Mucosa of descending colon (tissue), 3 donors: ENCODE measurements at regions not wholly inside any gene's neighbourhood (a gene's known extent, or its start where the extent isn't known, plus 50 kb on each side); places are given as distances from the start of the nearest gene placed in this dataset.
"Not testable (repeated sequence)": the region's sequence is repeated elsewhere in the genome, so short reads cannot be mapped to it uniquely, and the experiment has no call there.

Experiments used
- ATAC-seq: fragments of 200-7000 bp; cut with Tn5 transposase; one replicate; pipeline ENCODE4 v1.9.1; 2020; ENCODE audit warnings: mild to moderate bottlenecking, moderate library complexity
- DNase-seq, 3 donors: peaks; one replicate each; pipeline ENCODE4 v3.0.0-alpha.2; 2020
- H3K36me3 ChIP-seq: fragments of 200-600 bp; one replicate; pipeline ENCODE4 v1.8.0; 2021; ENCODE audit warnings: low read depth, mild to moderate bottlenecking
- H3K4me1 ChIP-seq: fragments of 200-600 bp; one replicate; pipeline ENCODE4 v1.8.0; 2021; ENCODE audit warnings: low read depth, mild to moderate bottlenecking
- H3K4me3 ChIP-seq: fragments of 200-600 bp; one replicate; pipeline ENCODE4 v1.8.0; 2021; ENCODE audit warnings: mild to moderate bottlenecking
- H3K9me3 ChIP-seq: fragments of 200-600 bp; one replicate; pipeline ENCODE4 v1.8.0; 2021; ENCODE audit warnings: mild to moderate bottlenecking
- CTCF ChIP-seq: fragments of 200-600 bp; IDR thresholded peaks from one replicate; pipeline ENCODE4 v1.8.0; 2022; ENCODE audit warnings: antibody characterized with exemption, mild to moderate bottlenecking
- intact Hi-C, 2 donors: fragments of 100-400 bp; cut with DNase I in 1 of 2; cut with micrococcal nuclease in 1 of 2; formaldehyde crosslinking; loops; one replicate each; pipeline versions ENCODE4 v1.11.0 to v1.11.1; 2022; cut with DNase I, micrococcal nuclease
- donor health status: DM: no; HTN: no; CAD: no; lungs with moderate emphysema.
- donor health status: DM: no; HTN: no; CAD: no.
- donor health status: DM: no; HTN: yes; CAD: no.

GRCh38 chr6:14547284-14547998, 429.9 kb downstream of the CD83 start:
- ATAC-seq (no peak), DNase-seq (no peak)
- intact Hi-C loops: no loop called here
- TF ChIP-seq CTCF: no peak
- H3K9me3 ChIP-seq: no peaks in the 10 kb centered on the region
- no peak overlapping the region for H3K4me3 ChIP-seq
- peaks cover 23% of the 10 kb centered on the region for H3K4me1 ChIP-seq
- H3K36me3 ChIP-seq: no peaks in the 10 kb centered on the region

- H3K4me3 ChIP-seq: no peak overlapping the region
- intact Hi-C loops: no loop called here
Measured at GRCh38 chr6:14549304-14549770, 431.8 kb downstream of the CD83 start.

GRCh38 chr6:14549871-14550270, 432.3 kb downstream of the CD83 start:
- intact Hi-C loops: no loop called here
- Histone ChIP-seq H3K4me3 (no peak overlapping the region), H3K36me3 (no peaks in the 10 kb centered on the region), H3K9me3 (no peaks in the 10 kb centered on the region), H3K4me1 (peaks cover 23% of the 10 kb centered on the region)
- DNase-seq: no peak
- TF ChIP-seq CTCF: no peak
- no peak for ATAC-seq

More at GRCh38 chr6:14549304-14549770, 431.8 kb downstream of the CD83 start:
- no peak for TF ChIP-seq CTCF
- peak; percentile 93 for ATAC-seq
- Histone ChIP-seq H3K36me3 (no peaks in the 10 kb centered on the region), H3K9me3 (no peaks in the 10 kb centered on the region), H3K4me1 (peaks cover 23% of the 10 kb centered on the region)
- peak; percentile 68 to 77 (median 74) for DNase-seq

GRCh38 chr6:14550410-14550809, 432.8 kb downstream of the CD83 start:
- H3K4me3 ChIP-seq: no peak overlapping the region
- H3K4me1 ChIP-seq: peaks cover 23% of the 10 kb centered on the region
- intact Hi-C loops: no loop called here
- DNase-seq: peak in 1 of 3 donors; percentile 51
- no peaks in the 10 kb centered on the region for H3K9me3 ChIP-seq
- no peaks in the 10 kb centered on the region for H3K36me3 ChIP-seq
- TF ChIP-seq CTCF: no peak
- ATAC-seq: peak; percentile 66

- no peaks in the 10 kb centered on the region for H3K9me3 ChIP-seq
- peaks cover 27% of the 10 kb centered on the region for H3K4me1 ChIP-seq
- DNase-seq (peak in 1 of 3 donors; percentile 67), ATAC-seq (peak; percentile 82)
- intact Hi-C loops: no loop called here
- H3K4me3 ChIP-seq: no peak overlapping the region
- TF ChIP-seq CTCF: no peak
- H3K36me3 ChIP-seq: no peaks in the 10 kb centered on the region
Measured at GRCh38 chr6:14550822-14551221, 433.2 kb downstream of the CD83 start.

- DNase-seq, H3K36me3 ChIP-seq, intact Hi-C loops, H3K4me3 ChIP-seq, ATAC-seq, H3K9me3 ChIP-seq: not testable (repeated sequence)
- peaks cover 32% of the 10 kb centered on the region for H3K4me1 ChIP-seq
Measured at GRCh38 chr6:14551601-14552000, 434.0 kb downstream of the CD83 start.
